ENCODE measurements at regions not wholly inside any gene's neighbourhood (a gene's known extent, or its start where the extent isn't known, plus 50 kb on each side); places are given as distances from the start of the nearest gene placed in this dataset.

DNA sequence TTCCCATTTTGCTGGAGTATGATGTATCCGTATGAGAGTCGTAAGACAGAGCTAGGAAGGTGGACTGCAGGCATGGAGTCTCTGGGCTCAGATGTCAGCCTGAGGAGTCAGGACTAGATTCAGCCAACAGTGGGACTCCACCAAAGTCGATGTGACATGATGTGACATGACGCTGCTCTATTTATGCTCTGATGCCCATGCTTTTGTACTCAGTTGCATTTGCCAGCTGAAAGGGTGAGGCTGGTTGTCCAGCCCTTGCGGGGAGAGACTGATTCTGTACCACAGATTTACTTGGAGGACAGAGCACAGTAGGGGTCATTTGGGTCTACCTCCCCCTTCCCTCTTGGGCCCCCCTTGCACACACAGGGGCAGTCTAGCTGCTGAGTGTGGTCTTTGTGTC, 88.5 kb upstream of the ATG10 start:
- Histone ChIP-seq H3K27ac (ENCODE audit: low read depth in 1 of 2, low read length in 2 of 2) (no peak overlapping the region), H3K4me1 (ENCODE audit: control insufficient read depth in 4 of 4, insufficient read depth in 4 of 4, low read length in 3 of 4) (no peaks in the 10 kb centered on the region), H3K36me3 (ENCODE audit: control insufficient read depth in 4 of 4, insufficient read depth in 3 of 4, low read depth in 1 of 4, low read length in 3 of 4) (no peaks in the 10 kb centered on the region), H3K9ac (ENCODE audit: low read depth in 1 of 2, low read length in 2 of 2) (no peak overlapping the region), H3K9me3 (ENCODE audit: control insufficient read depth in 4 of 4, low read length in 3 of 4) (no peaks in the 10 kb centered on the region), H3K27me3 (ENCODE audit: control insufficient read depth in 4 of 4, insufficient read depth in 4 of 4, low read length in 3 of 4) (no peaks in the 10 kb centered on the region), H3K4me3 (ENCODE audit: low read depth in 1 of 3, low read length in 3 of 3) (no peak overlapping the region)
- 97% methylated on average over 5 of the region's 5 CpGs for WGBS
- no peak for DNase-seq (ENCODE audit: low spot score)
- TF ChIP-seq, protein P1, sequence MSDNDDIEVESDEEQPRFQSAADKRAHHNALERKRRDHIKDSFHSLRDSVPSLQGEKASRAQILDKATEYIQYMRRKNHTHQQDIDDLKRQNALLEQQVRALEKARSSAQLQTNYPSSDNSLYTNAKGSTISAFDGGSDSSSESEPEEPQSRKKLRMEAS (IDR thresholded peaks at IDR 0.05): no peak
- TF ChIP-seq GABPA (IDR thresholded peaks at IDR 0.05 in 1 of 2, conservative IDR thresholded peaks at IDR 0.05 in 1 of 2) (no peak), NR2F2 (IDR thresholded peaks at IDR 0.05) (no peak), RXRA (IDR thresholded peaks at IDR 0.05) (no peak), FOXA1 (IDR thresholded peaks at IDR 0.05) (no peak), HNF4A (conservative IDR thresholded peaks at IDR 0.05) (no peak), RAD21 (IDR thresholded peaks at IDR 0.05) (no peak), EGR1 (IDR thresholded peaks at IDR 0.05; ENCODE audit: low read depth in 2 of 2) (no peak), HNF4G (IDR thresholded peaks at IDR 0.05) (no peak), SP1 (IDR thresholded peaks at IDR 0.05) (no peak)
- TF ChIP-seq, protein P2, sequence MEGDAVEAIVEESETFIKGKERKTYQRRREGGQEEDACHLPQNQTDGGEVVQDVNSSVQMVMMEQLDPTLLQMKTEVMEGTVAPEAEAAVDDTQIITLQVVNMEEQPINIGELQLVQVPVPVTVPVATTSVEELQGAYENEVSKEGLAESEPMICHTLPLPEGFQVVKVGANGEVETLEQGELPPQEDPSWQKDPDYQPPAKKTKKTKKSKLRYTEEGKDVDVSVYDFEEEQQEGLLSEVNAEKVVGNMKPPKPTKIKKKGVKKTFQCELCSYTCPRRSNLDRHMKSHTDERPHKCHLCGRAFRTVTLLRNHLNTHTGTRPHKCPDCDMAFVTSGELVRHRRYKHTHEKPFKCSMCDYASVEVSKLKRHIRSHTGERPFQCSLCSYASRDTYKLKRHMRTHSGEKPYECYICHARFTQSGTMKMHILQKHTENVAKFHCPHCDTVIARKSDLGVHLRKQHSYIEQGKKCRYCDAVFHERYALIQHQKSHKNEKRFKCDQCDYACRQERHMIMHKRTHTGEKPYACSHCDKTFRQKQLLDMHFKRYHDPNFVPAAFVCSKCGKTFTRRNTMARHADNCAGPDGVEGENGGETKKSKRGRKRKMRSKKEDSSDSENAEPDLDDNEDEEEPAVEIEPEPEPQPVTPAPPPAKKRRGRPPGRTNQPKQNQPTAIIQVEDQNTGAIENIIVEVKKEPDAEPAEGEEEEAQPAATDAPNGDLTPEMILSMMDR (IDR thresholded peaks at IDR 0.05; ENCODE audit: low read depth, low read length, missing input control): no peak
- TF ChIP-seq, protein P3, sequence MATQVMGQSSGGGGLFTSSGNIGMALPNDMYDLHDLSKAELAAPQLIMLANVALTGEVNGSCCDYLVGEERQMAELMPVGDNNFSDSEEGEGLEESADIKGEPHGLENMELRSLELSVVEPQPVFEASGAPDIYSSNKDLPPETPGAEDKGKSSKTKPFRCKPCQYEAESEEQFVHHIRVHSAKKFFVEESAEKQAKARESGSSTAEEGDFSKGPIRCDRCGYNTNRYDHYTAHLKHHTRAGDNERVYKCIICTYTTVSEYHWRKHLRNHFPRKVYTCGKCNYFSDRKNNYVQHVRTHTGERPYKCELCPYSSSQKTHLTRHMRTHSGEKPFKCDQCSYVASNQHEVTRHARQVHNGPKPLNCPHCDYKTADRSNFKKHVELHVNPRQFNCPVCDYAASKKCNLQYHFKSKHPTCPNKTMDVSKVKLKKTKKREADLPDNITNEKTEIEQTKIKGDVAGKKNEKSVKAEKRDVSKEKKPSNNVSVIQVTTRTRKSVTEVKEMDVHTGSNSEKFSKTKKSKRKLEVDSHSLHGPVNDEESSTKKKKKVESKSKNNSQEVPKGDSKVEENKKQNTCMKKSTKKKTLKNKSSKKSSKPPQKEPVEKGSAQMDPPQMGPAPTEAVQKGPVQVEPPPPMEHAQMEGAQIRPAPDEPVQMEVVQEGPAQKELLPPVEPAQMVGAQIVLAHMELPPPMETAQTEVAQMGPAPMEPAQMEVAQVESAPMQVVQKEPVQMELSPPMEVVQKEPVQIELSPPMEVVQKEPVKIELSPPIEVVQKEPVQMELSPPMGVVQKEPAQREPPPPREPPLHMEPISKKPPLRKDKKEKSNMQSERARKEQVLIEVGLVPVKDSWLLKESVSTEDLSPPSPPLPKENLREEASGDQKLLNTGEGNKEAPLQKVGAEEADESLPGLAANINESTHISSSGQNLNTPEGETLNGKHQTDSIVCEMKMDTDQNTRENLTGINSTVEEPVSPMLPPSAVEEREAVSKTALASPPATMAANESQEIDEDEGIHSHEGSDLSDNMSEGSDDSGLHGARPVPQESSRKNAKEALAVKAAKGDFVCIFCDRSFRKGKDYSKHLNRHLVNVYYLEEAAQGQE (IDR thresholded peaks at IDR 0.05): no peak
- TF ChIP-seq, protein P4, sequence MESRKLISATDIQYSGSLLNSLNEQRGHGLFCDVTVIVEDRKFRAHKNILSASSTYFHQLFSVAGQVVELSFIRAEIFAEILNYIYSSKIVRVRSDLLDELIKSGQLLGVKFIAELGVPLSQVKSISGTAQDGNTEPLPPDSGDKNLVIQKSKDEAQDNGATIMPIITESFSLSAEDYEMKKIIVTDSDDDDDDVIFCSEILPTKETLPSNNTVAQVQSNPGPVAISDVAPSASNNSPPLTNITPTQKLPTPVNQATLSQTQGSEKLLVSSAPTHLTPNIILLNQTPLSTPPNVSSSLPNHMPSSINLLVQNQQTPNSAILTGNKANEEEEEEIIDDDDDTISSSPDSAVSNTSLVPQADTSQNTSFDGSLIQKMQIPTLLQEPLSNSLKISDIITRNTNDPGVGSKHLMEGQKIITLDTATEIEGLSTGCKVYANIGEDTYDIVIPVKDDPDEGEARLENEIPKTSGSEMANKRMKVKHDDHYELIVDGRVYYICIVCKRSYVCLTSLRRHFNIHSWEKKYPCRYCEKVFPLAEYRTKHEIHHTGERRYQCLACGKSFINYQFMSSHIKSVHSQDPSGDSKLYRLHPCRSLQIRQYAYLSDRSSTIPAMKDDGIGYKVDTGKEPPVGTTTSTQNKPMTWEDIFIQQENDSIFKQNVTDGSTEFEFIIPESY (IDR thresholded peaks at IDR 0.05): no peak

DNA sequence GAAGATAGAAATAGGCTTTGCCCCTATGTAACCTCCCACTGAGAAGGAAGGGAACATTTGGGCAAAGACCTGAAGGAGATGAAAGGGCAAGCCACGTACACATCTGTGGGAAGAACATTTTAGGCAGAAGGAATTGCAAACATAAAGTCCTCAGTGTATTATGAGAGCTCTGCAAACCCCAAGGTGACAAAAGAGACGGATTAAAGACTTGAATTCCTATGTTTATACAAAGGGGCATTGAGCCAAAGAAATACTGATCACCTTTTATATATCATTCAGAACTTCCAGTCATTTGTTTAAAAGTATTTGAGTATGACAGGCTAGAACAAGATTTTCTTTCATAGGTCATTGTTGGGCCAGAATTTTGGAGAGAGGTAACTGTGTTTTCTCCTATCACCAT, 90.2 kb upstream of the ATG10 start:
- H3K9ac ChIP-seq (ENCODE audit: low read depth in 1 of 2, low read length in 2 of 2): no peak overlapping the region
- no peaks in the 10 kb centered on the region for H3K36me3 ChIP-seq (ENCODE audit: control insufficient read depth in 4 of 4, insufficient read depth in 3 of 4, low read depth in 1 of 4, low read length in 3 of 4)
- no peak for TF ChIP-seq HNF4G (IDR thresholded peaks at IDR 0.05)
- TF ChIP-seq, protein P5, sequence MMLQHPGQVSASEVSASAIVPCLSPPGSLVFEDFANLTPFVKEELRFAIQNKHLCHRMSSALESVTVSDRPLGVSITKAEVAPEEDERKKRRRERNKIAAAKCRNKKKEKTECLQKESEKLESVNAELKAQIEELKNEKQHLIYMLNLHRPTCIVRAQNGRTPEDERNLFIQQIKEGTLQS (IDR thresholded peaks at IDR 0.05): no peak
- TF ChIP-seq TAF1 (conservative IDR thresholded peaks at IDR 0.05): no peak
- TF ChIP-seq EGR1 (IDR thresholded peaks at IDR 0.05; ENCODE audit: low read depth in 2 of 2): no peak
- TF ChIP-seq FOXA1 (IDR thresholded peaks at IDR 0.05): no peak
- no peak for TF ChIP-seq NR2F2 (IDR thresholded peaks at IDR 0.05)
- TF ChIP-seq SP1 (IDR thresholded peaks at IDR 0.05): no peak
- TF ChIP-seq HNF4A (conservative IDR thresholded peaks at IDR 0.05): no peak
- TF ChIP-seq, protein P1 (IDR thresholded peaks at IDR 0.05): no peak
- TF ChIP-seq, protein P2 (IDR thresholded peaks at IDR 0.05; ENCODE audit: low read depth, low read length, missing input control): no peak
- TF ChIP-seq RXRA (IDR thresholded peaks at IDR 0.05): no peak
- TF ChIP-seq GABPA (IDR thresholded peaks at IDR 0.05 in 1 of 2, conservative IDR thresholded peaks at IDR 0.05 in 1 of 2): no peak
- no peak for TF ChIP-seq RAD21 (IDR thresholded peaks at IDR 0.05)
- no peak for TF ChIP-seq FOXA2 (IDR thresholded peaks at IDR 0.05)
- no peak for TF ChIP-seq JUND (IDR thresholded peaks at IDR 0.05)
- TF ChIP-seq, protein P3 (IDR thresholded peaks at IDR 0.05): no peak
- DNase-seq (ENCODE audit: low spot score): no peak
- no peak overlapping the region for H3K4me3 ChIP-seq (ENCODE audit: low read depth in 1 of 3, low read length in 3 of 3)
- H3K27ac ChIP-seq (ENCODE audit: low read depth in 1 of 2, low read length in 2 of 2): no peak overlapping the region
- H3K4me1 ChIP-seq (ENCODE audit: control insufficient read depth in 4 of 4, insufficient read depth in 4 of 4, low read length in 3 of 4): no peaks in the 10 kb centered on the region
- H3K27me3 ChIP-seq (ENCODE audit: control insufficient read depth in 4 of 4, insufficient read depth in 4 of 4, low read length in 3 of 4): no peaks in the 10 kb centered on the region
- H3K9me3 ChIP-seq (ENCODE audit: control insufficient read depth in 4 of 4, low read length in 3 of 4): no peaks in the 10 kb centered on the region
- WGBS: 65% methylated on average over 2 of the region's 2 CpGs
